Natural killer cell (primary cell): ENCODE measurements at regions not wholly inside any gene's neighbourhood (a gene's known extent, or its start where the extent isn't known, plus 50 kb on each side); places are given as distances from the start of the nearest gene placed in this dataset.

Source experiments
- ATAC-seq, 3 donors: fragments of 150-1000 bp in 2 of 3; fragments of 200-7000 bp in 1 of 3; cut with Tn5 transposase; 1 replicate in 1 of 3; 2 replicates in 2 of 3; pipeline ENCODE4 v1.10.0; 2021; ENCODE audit warnings: mild to moderate bottlenecking in 2 of 3, moderate library complexity in 2 of 3
- DNase-seq, 2 donors: peaks; one replicate each; pipeline versions ENCODE4 v3.0.0 to v3.0.0-alpha.2; 2013 to 2021; ENCODE audit warnings: mixed read lengths in 1 of 2
- H3K27ac ChIP-seq: one replicate; pipeline ENCODE4 v1.5.1; 2013; ENCODE audit warnings: mild to moderate bottlenecking, low read length
- H3K27me3 ChIP-seq: one replicate; pipeline ENCODE4 v1.6.1; 2013; ENCODE audit warnings: low read length; ENCODE audit not compliant: control insufficient read depth, insufficient read depth
- H3K36me3 ChIP-seq: one replicate; pipeline ENCODE4 v1.6.1; 2013; ENCODE audit warnings: low read length; ENCODE audit not compliant: control insufficient read depth, insufficient read depth
- H3K4me1 ChIP-seq: one replicate; pipeline ENCODE4 v1.6.1; 2013; ENCODE audit warnings: low read length; ENCODE audit not compliant: control insufficient read depth, insufficient read depth
- H3K4me3 ChIP-seq: one replicate; pipeline ENCODE4 v1.5.1; 2013; ENCODE audit warnings: low read length
- H3K9me3 ChIP-seq: one replicate; pipeline ENCODE4 v1.6.1; 2013; ENCODE audit warnings: low read length; ENCODE audit not compliant: control insufficient read depth, insufficient read depth
- H3K27ac Mint-ChIP-seq, 2 donors: one replicate each; pipeline ENCODE4 v1.8.0; 2022; ENCODE audit warnings: mild to moderate bottlenecking in 2 of 2, mixed read lengths in 2 of 2, moderate library complexity in 1 of 2
- H3K27me3 Mint-ChIP-seq, 2 donors: one replicate each; pipeline ENCODE4 v1.8.0; 2022; ENCODE audit warnings: low read depth in 2 of 2, mixed read lengths in 2 of 2
- H3K36me3 Mint-ChIP-seq: one replicate; pipeline ENCODE4 v1.8.0; 2022; ENCODE audit warnings: mixed read lengths
- H3K4me1 Mint-ChIP-seq, 2 donors: one replicate each; pipeline ENCODE4 v1.8.0; 2022; ENCODE audit warnings: mixed read lengths in 2 of 2
- H3K4me3 Mint-ChIP-seq: one replicate; pipeline ENCODE4 v1.8.0; 2022; ENCODE audit warnings: mild to moderate bottlenecking, moderate library complexity, mixed read lengths
- H3K9me3 Mint-ChIP-seq, 2 donors: one replicate each; pipeline ENCODE4 v1.8.0; 2022; ENCODE audit warnings: mixed read lengths in 2 of 2
- WGBS: methylation state at CpG from one replicate; pipeline ENCODE4 v1.1.7; 2013; ENCODE audit warnings: missing lambda C conversion rate; ENCODE audit not compliant: insufficient coverage; 5-methylcytosine and 5-hydroxymethylcytosine counted together
- intact Hi-C: fragments of 100-400 bp; cut with micrococcal nuclease; formaldehyde crosslinking; loops from one replicate; pipeline ENCODE4 v1.14.2; 2022
- TF ChIP-seq, protein P1 (sequence below): fragments of 200-600 bp; IDR thresholded peaks from one replicate; pipeline ENCODE4 v1.8.0; 2022; ENCODE audit warnings: antibody characterized with exemption

- ATAC-seq (no peak), DNase-seq (no peak)
- H3K27ac Mint-ChIP-seq, result no peak overlapping the region
- Histone ChIP-seq H3K9me3 (no peaks in the 10 kb centered on the region), H3K4me1 (no peaks in the 10 kb centered on the region), H3K36me3 (no peaks in the 10 kb centered on the region), H3K27me3 (no peaks in the 10 kb centered on the region), H3K4me3 (no peak overlapping the region), H3K27ac (no peak overlapping the region)
- no peaks in the 10 kb centered on the region for H3K4me1 Mint-ChIP-seq
- H3K9me3 Mint-ChIP-seq, result no peaks in the 10 kb centered on the region
- intact Hi-C loops, result no loop called here
- TF ChIP-seq, protein P1, sequence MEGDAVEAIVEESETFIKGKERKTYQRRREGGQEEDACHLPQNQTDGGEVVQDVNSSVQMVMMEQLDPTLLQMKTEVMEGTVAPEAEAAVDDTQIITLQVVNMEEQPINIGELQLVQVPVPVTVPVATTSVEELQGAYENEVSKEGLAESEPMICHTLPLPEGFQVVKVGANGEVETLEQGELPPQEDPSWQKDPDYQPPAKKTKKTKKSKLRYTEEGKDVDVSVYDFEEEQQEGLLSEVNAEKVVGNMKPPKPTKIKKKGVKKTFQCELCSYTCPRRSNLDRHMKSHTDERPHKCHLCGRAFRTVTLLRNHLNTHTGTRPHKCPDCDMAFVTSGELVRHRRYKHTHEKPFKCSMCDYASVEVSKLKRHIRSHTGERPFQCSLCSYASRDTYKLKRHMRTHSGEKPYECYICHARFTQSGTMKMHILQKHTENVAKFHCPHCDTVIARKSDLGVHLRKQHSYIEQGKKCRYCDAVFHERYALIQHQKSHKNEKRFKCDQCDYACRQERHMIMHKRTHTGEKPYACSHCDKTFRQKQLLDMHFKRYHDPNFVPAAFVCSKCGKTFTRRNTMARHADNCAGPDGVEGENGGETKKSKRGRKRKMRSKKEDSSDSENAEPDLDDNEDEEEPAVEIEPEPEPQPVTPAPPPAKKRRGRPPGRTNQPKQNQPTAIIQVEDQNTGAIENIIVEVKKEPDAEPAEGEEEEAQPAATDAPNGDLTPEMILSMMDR, result no peak
- H3K4me3 Mint-ChIP-seq, result no peak overlapping the region
- peaks cover 3 to 18% of the 10 kb centered on the region in 2 donors for H3K27me3 Mint-ChIP-seq
- no peaks in the 10 kb centered on the region for H3K36me3 Mint-ChIP-seq
- WGBS, result 59% methylated on average over 2 of the region's 3 CpGs
Measured at GRCh38 chr4:10295301-10295700, 161.9 kb downstream of the ZNF518B start.

DNA sequence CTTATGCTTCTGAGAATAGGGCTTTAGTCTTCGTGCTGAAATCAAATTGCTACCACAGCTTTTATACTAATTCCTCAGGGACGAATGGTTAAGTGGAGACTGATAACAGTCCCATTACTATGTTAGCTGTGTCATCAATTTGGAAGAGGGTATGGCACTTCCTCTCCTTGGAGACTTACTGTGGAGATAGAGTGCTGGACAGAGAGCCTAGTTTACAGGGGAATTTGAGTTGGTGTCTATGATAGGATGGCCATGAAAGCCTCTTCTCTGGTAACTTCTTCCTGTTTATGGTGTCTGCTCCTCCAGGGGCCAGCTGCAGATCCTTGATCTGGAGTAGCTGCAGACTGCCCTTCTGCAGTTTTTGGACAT, 167.7 kb downstream of the ZNF518B start:
- Histone ChIP-seq H3K4me3 (no peak overlapping the region), H3K9me3 (no peaks in the 10 kb centered on the region), H3K27me3 (no peaks in the 10 kb centered on the region), H3K27ac (no peak overlapping the region), H3K36me3 (no peaks in the 10 kb centered on the region), H3K4me1 (no peaks in the 10 kb centered on the region)
- H3K9me3 Mint-ChIP-seq, result peaks cover 0 to 2% of the 10 kb centered on the region in 2 donors
- H3K27me3 Mint-ChIP-seq, result peaks cover 3 to 10% of the 10 kb centered on the region in 2 donors
- H3K36me3 Mint-ChIP-seq, result no peaks in the 10 kb centered on the region
- intact Hi-C loops, result no loop called here
- 62% methylated on average over 2 of the region's 2 CpGs for WGBS
- DNase-seq (no peak), ATAC-seq (no peak)
- H3K27ac Mint-ChIP-seq, result no peak overlapping the region
- TF ChIP-seq, protein P1, result no peak
- no peak overlapping the region for H3K4me3 Mint-ChIP-seq
- H3K4me1 Mint-ChIP-seq, result no peaks in the 10 kb centered on the region

DNA sequence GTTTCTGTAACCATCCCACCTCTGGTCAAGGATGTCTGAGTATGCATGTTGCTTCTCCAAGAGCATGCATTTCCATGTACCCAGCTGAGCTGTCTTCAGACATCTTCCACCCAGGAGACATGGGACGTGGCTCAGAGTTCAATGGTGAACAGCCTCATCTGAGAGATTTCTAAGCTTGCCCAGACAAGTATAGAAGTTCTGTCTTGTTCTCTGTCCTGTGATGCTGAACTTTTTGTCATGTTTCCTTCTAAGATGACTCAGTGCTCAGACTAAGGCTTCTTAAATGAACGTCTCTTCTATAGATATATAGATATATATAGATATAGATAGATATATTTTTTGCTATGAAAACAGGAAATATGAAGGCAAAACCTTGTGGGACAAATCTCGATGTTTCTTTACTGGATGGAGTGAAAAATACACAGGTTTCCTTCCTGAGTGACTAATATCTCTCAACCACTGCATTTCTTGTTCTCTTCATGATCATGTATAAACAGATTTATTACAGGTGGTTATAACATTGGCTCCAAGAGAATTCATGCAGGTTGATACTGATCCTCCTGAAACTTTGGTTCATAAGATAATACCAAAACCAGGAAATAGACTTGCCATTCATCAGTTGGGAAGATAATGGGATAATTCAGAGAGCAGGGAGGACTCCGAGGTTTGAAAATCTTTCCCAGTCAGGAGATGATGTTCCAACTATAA, 168.2 kb downstream of the ZNF518B start:
- Mint-ChIP-seq H3K4me1 (no peaks in the 10 kb centered on the region), H3K27ac (no peak overlapping the region), H3K9me3 (peaks cover 0 to 2% of the 10 kb centered on the region in 2 donors), H3K4me3 (no peak overlapping the region), H3K27me3 (peaks cover 3 to 8% of the 10 kb centered on the region in 2 donors), H3K36me3 (no peaks in the 10 kb centered on the region)
- 60% methylated on average over 3 of the region's 4 CpGs for WGBS
- no peaks in the 10 kb centered on the region for H3K4me1 ChIP-seq
- H3K9me3 ChIP-seq, result no peaks in the 10 kb centered on the region
- ATAC-seq (no peak), DNase-seq (no peak)
- TF ChIP-seq, protein P1, result no peak
- intact Hi-C loops, result no loop called here
- no peak overlapping the region for H3K27ac ChIP-seq
- H3K4me3 ChIP-seq, result no peak overlapping the region
- no peaks in the 10 kb centered on the region for H3K36me3 ChIP-seq
- H3K27me3 ChIP-seq, result no peaks in the 10 kb centered on the region

DNA sequence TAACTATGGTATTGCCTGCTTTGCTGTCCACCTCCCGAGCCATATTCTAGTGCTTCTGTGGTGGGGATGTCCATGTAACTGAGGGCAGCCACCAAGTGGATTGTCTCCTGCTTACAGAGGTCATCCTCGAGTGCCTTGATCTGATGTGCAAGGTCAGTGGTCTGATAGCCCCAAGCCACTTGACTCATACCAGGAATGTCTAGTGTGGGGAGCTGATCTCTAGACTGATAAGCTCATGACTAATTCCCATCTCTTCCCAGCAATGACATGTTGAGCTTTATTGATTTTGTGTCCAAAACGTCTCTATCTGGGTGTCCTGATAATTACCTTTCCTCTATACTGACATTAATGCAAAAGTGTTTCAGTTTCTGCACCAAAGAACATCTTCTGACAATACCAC, 168.4 kb upstream of the WDR1 start:
- 58% methylated on average over 3 of the region's 3 CpGs for WGBS
- Mint-ChIP-seq H3K4me1 (no peaks in the 10 kb centered on the region), H3K4me3 (no peak overlapping the region), H3K27ac (no peak overlapping the region), H3K36me3 (no peaks in the 10 kb centered on the region), H3K27me3 (peaks cover 0 to under 1% of the 10 kb centered on the region in 2 donors), H3K9me3 (peaks cover 0 to 2% of the 10 kb centered on the region in 2 donors)
- no peaks in the 10 kb centered on the region for H3K36me3 ChIP-seq
- no peak overlapping the region for H3K4me3 ChIP-seq
- no peaks in the 10 kb centered on the region for H3K27me3 ChIP-seq
- TF ChIP-seq, protein P1, result no peak
- no peak for ATAC-seq
- no peaks in the 10 kb centered on the region for H3K9me3 ChIP-seq
- DNase-seq, result no peak
- no peaks in the 10 kb centered on the region for H3K4me1 ChIP-seq
- intact Hi-C loops, result no loop called here
- H3K27ac ChIP-seq, result no peak overlapping the region
